Occipital lobe (tissue), 1 donor: ENCODE measurements at regions not wholly inside any gene's neighbourhood (a gene's known extent, or its start where the extent isn't known, plus 50 kb on each side); places are given as distances from the start of the nearest gene placed in this dataset.
"Not testable (repeated sequence)": the region's sequence is repeated elsewhere in the genome, so short reads cannot be mapped to it uniquely, and the experiment has no call there.

Source experiments
- DNase-seq: peaks from one replicate; lab custom pipeline; 2025; lab: John Stamatoyannopoulos, UW

GRCh38 chr7:153797363-153797762 is 254.8 kb upstream of the DPP6 start:
- DNase-seq, result not testable (repeated sequence)

- DNase-seq, result no peak
Measured at GRCh38 chr7:153808117-153808516, 244.1 kb upstream of the DPP6 start.

GRCh38 chr7:153829525-153829924 is 222.7 kb upstream of the DPP6 start:
- DNase-seq, result no peak

- DNase-seq, result no peak
Measured at GRCh38 chr7:153832160-153832559, 220.0 kb upstream of the DPP6 start.

GRCh38 chr7:153835103-153835502 is 217.1 kb upstream of the DPP6 start:
- DNase-seq, result no peak

- no peak for DNase-seq
Measured at GRCh38 chr7:153835712-153836265, 216.4 kb upstream of the DPP6 start.

GRCh38 chr7:153838591-153838990 is 213.6 kb upstream of the DPP6 start:
- DNase-seq, result no peak

GRCh38 chr7:153840861-153841260 is 211.3 kb upstream of the DPP6 start:
- DNase-seq, result no peak

- DNase-seq, result no peak
Measured at GRCh38 chr7:153847828-153848227, 204.4 kb upstream of the DPP6 start.

- DNase-seq, result no peak
Measured at GRCh38 chr7:153852261-153852660, 199.9 kb upstream of the DPP6 start.

- peak; percentile 14 for DNase-seq
Measured at GRCh38 chr7:153858355-153858754, 193.8 kb upstream of the DPP6 start.

GRCh38 chr7:153859239-153859638 is 193.0 kb upstream of the DPP6 start:
- no peak for DNase-seq

- no peak for DNase-seq
Measured at GRCh38 chr7:153886506-153887441, 165.4 kb upstream of the DPP6 start.

GRCh38 chr7:153887749-153888569 is 164.2 kb upstream of the DPP6 start:
- DNase-seq, result no peak

GRCh38 chr7:153891990-153892389 is 160.2 kb upstream of the DPP6 start:
- DNase-seq, result no peak

GRCh38 chr7:153902862-153903261 is 149.3 kb upstream of the DPP6 start:
- no peak for DNase-seq

- DNase-seq, result no peak
Measured at GRCh38 chr7:153912211-153912610, 140.0 kb upstream of the DPP6 start.

- DNase-seq, result no peak
Measured at GRCh38 chr7:153920126-153920525, 132.1 kb upstream of the DPP6 start.

- no peak for DNase-seq
Measured at GRCh38 chr7:153920897-153921296, 131.3 kb upstream of the DPP6 start.

- DNase-seq, result no peak
Measured at GRCh38 chr7:153921408-153921807, 130.8 kb upstream of the DPP6 start.

- DNase-seq, result no peak
Measured at GRCh38 chr7:153930696-153931095, 121.5 kb upstream of the DPP6 start.

GRCh38 chr7:153934048-153934447 is 118.2 kb upstream of the DPP6 start:
- DNase-seq, result no peak
